ENCODE measurements at regions not wholly inside any gene's neighbourhood (a gene's known extent, or its start where the extent isn't known, plus 50 kb on each side); places are given as distances from the start of the nearest gene placed in this dataset.

- DNase-seq (ENCODE audit: insufficient read length, low spot score) (no peak), FAIRE-seq (no peak)
- TF ChIP-seq TAF1 (IDR thresholded peaks at IDR 0.05; ENCODE audit: low read depth, low read length): no peak
- TF ChIP-seq POU2F2 (IDR thresholded peaks at IDR 0.05; ENCODE audit: low read depth, low read length): no peak
- no peak for TF ChIP-seq SPI1 (IDR thresholded peaks at IDR 0.05; ENCODE audit: low read depth, low read length)
- no peak for TF ChIP-seq PAX5 (IDR thresholded peaks at IDR 0.05; ENCODE audit: insufficient read depth, low read length, severe bottlenecking)
- no peak for TF ChIP-seq POLR2A (IDR thresholded peaks at IDR 0.05; ENCODE audit: low read depth, low read length)
- TF ChIP-seq POLR2AphosphoS5 (IDR thresholded peaks at IDR 0.05; ENCODE audit: low read depth, low read length): no peak
Measured at GRCh38 chr3:106809041-106809440, 568.2 kb upstream of the CCDC54 start.

- DNase-seq (ENCODE audit: insufficient read length, low spot score) (no peak), FAIRE-seq (no peak)
- TF ChIP-seq PAX5 (IDR thresholded peaks at IDR 0.05; ENCODE audit: insufficient read depth, low read length, severe bottlenecking): no peak
- TF ChIP-seq TAF1 (IDR thresholded peaks at IDR 0.05; ENCODE audit: low read depth, low read length): no peak
- no peak for TF ChIP-seq SPI1 (IDR thresholded peaks at IDR 0.05; ENCODE audit: low read depth, low read length)
- no peak for TF ChIP-seq POLR2A (IDR thresholded peaks at IDR 0.05; ENCODE audit: low read depth, low read length)
- no peak for TF ChIP-seq POLR2AphosphoS5 (IDR thresholded peaks at IDR 0.05; ENCODE audit: low read depth, low read length)
- TF ChIP-seq POU2F2 (IDR thresholded peaks at IDR 0.05; ENCODE audit: low read depth, low read length): no peak
Measured at GRCh38 chr3:106809623-106810299, 567.5 kb upstream of the CCDC54 start.

GRCh38 chr3:106810300-106810875 is 566.9 kb upstream of the CCDC54 start:
- FAIRE-seq (no peak), DNase-seq (ENCODE audit: insufficient read length, low spot score) (no peak)
- TF ChIP-seq TAF1 (IDR thresholded peaks at IDR 0.05; ENCODE audit: low read depth, low read length) (no peak), PAX5 (IDR thresholded peaks at IDR 0.05; ENCODE audit: insufficient read depth, low read length, severe bottlenecking) (no peak), POU2F2 (IDR thresholded peaks at IDR 0.05; ENCODE audit: low read depth, low read length) (no peak), POLR2A (IDR thresholded peaks at IDR 0.05; ENCODE audit: low read depth, low read length) (no peak), SPI1 (IDR thresholded peaks at IDR 0.05; ENCODE audit: low read depth, low read length) (no peak), POLR2AphosphoS5 (IDR thresholded peaks at IDR 0.05; ENCODE audit: low read depth, low read length) (no peak)

- no peak for DNase-seq (ENCODE audit: insufficient read length, low spot score)
- TF ChIP-seq PAX5 (IDR thresholded peaks at IDR 0.05; ENCODE audit: insufficient read depth, low read length, severe bottlenecking): no peak
- TF ChIP-seq TAF1 (IDR thresholded peaks at IDR 0.05; ENCODE audit: low read depth, low read length): no peak
- TF ChIP-seq POLR2AphosphoS5 (IDR thresholded peaks at IDR 0.05; ENCODE audit: low read depth, low read length): no peak
- no peak for TF ChIP-seq SPI1 (IDR thresholded peaks at IDR 0.05; ENCODE audit: low read depth, low read length)
- no peak for TF ChIP-seq POU2F2 (IDR thresholded peaks at IDR 0.05; ENCODE audit: low read depth, low read length)
- no peak for TF ChIP-seq POLR2A (IDR thresholded peaks at IDR 0.05; ENCODE audit: low read depth, low read length)
- no peak for FAIRE-seq
Measured at GRCh38 chr3:106811376-106811775, 565.9 kb upstream of the CCDC54 start.

- FAIRE-seq: no peak
- TF ChIP-seq POLR2AphosphoS5 (IDR thresholded peaks at IDR 0.05; ENCODE audit: low read depth, low read length) (no peak), TAF1 (IDR thresholded peaks at IDR 0.05; ENCODE audit: low read depth, low read length) (no peak), PAX5 (IDR thresholded peaks at IDR 0.05; ENCODE audit: insufficient read depth, low read length, severe bottlenecking) (no peak), POLR2A (IDR thresholded peaks at IDR 0.05; ENCODE audit: low read depth, low read length) (no peak), SPI1 (IDR thresholded peaks at IDR 0.05; ENCODE audit: low read depth, low read length) (no peak), POU2F2 (IDR thresholded peaks at IDR 0.05; ENCODE audit: low read depth, low read length) (no peak)
Measured at GRCh38 chr3:106813742-106814141, 563.5 kb upstream of the CCDC54 start.

GRCh38 chr3:106814231-106814630 is 563.0 kb upstream of the CCDC54 start:
- TF ChIP-seq PAX5 (IDR thresholded peaks at IDR 0.05; ENCODE audit: insufficient read depth, low read length, severe bottlenecking) (no peak), SPI1 (IDR thresholded peaks at IDR 0.05; ENCODE audit: low read depth, low read length) (no peak), TAF1 (IDR thresholded peaks at IDR 0.05; ENCODE audit: low read depth, low read length) (no peak), POLR2A (IDR thresholded peaks at IDR 0.05; ENCODE audit: low read depth, low read length) (no peak), POLR2AphosphoS5 (IDR thresholded peaks at IDR 0.05; ENCODE audit: low read depth, low read length) (no peak)
- DNase-seq (ENCODE audit: insufficient read length, low spot score): no peak
- no peak for FAIRE-seq

More at GRCh38 chr3:106813742-106814141, 563.5 kb upstream of the CCDC54 start:
- no peak for DNase-seq (ENCODE audit: insufficient read length, low spot score)

- FAIRE-seq (no peak), DNase-seq (ENCODE audit: insufficient read length, low spot score) (no peak)
- TF ChIP-seq POLR2A (IDR thresholded peaks at IDR 0.05; ENCODE audit: low read depth, low read length) (no peak), PAX5 (IDR thresholded peaks at IDR 0.05; ENCODE audit: insufficient read depth, low read length, severe bottlenecking) (no peak), SPI1 (IDR thresholded peaks at IDR 0.05; ENCODE audit: low read depth, low read length) (no peak), POLR2AphosphoS5 (IDR thresholded peaks at IDR 0.05; ENCODE audit: low read depth, low read length) (no peak), POU2F2 (IDR thresholded peaks at IDR 0.05; ENCODE audit: low read depth, low read length) (no peak), TAF1 (IDR thresholded peaks at IDR 0.05; ENCODE audit: low read depth, low read length) (no peak)
Measured at GRCh38 chr3:106816838-106817237, 560.4 kb upstream of the CCDC54 start.

- FAIRE-seq (no peak), DNase-seq (ENCODE audit: insufficient read length, low spot score) (no peak)
- TF ChIP-seq POLR2AphosphoS5 (IDR thresholded peaks at IDR 0.05; ENCODE audit: low read depth, low read length) (no peak), POLR2A (IDR thresholded peaks at IDR 0.05; ENCODE audit: low read depth, low read length) (no peak), PAX5 (IDR thresholded peaks at IDR 0.05; ENCODE audit: insufficient read depth, low read length, severe bottlenecking) (no peak), POU2F2 (IDR thresholded peaks at IDR 0.05; ENCODE audit: low read depth, low read length) (no peak), TAF1 (IDR thresholded peaks at IDR 0.05; ENCODE audit: low read depth, low read length) (no peak), SPI1 (IDR thresholded peaks at IDR 0.05; ENCODE audit: low read depth, low read length) (no peak)
Measured at GRCh38 chr3:106817706-106818105, 559.5 kb upstream of the CCDC54 start.

- TF ChIP-seq POLR2AphosphoS5 (IDR thresholded peaks at IDR 0.05; ENCODE audit: low read depth, low read length): no peak
- TF ChIP-seq POU2F2 (IDR thresholded peaks at IDR 0.05; ENCODE audit: low read depth, low read length): no peak
- no peak for TF ChIP-seq TAF1 (IDR thresholded peaks at IDR 0.05; ENCODE audit: low read depth, low read length)
- no peak for TF ChIP-seq SPI1 (IDR thresholded peaks at IDR 0.05; ENCODE audit: low read depth, low read length)
- TF ChIP-seq PAX5 (IDR thresholded peaks at IDR 0.05; ENCODE audit: insufficient read depth, low read length, severe bottlenecking): no peak
- TF ChIP-seq POLR2A (IDR thresholded peaks at IDR 0.05; ENCODE audit: low read depth, low read length): no peak
Measured at GRCh38 chr3:106819440-106819839, 557.8 kb upstream of the CCDC54 start.

More at GRCh38 chr3:106819440-106819839, 557.8 kb upstream of the CCDC54 start:
- no peak for DNase-seq (ENCODE audit: insufficient read length, low spot score)
- no peak for FAIRE-seq

Measured in GM12891 (cell line).